K562 (cell line): ENCODE measurements at regions not wholly inside any gene's neighbourhood (a gene's known extent, or its start where the extent isn't known, plus 50 kb on each side); places are given as distances from the start of the nearest gene placed in this dataset.

Source experiments
- ATAC-seq: fragments of 200-7000 bp; cut with Tn5 transposase; 3 replicates; pipeline ENCODE4 v1.9.1; 2020; ENCODE audit warnings: moderate library complexity
- BruUV-seq: library from RNA; stranded (reverse); fragments of 400-500 nt; replicated peaks from 2 replicates; lab custom pipeline; 2021; lab: Mats Ljungman, UMichigan
- CTCF ChIA-PET: fragments of 300-600 bp; formaldehyde crosslinking; extraction: SDS; loops from one replicate; lab custom pipeline; 2021; ENCODE audit warnings: low intra/inter-chr PET ratio; lab: Yijun Ruan, JAX
- POLR2A ChIA-PET: fragments of 300-600, 350-650 bp; sonication (Branson Sonifier 250); formaldehyde crosslinking; extraction: SDS; loops from one replicate; lab custom pipeline; 2021; ENCODE audit warnings: antibody characterized with exemption, inconsistent platforms; lab: Yijun Ruan, JAX
- DNase-seq, 4 experiments: peaks; one replicate each; pipeline versions ENCODE4 v3.0.0 to v3.0.0-alpha.2; 2011 to 2018; ENCODE audit warnings: low spot score in 3 of 4, mixed read lengths in 3 of 4; ENCODE audit errors: extremely low read depth in 1 of 4
- FAIRE-seq: peaks from 2 replicates; lab custom pipeline; 2011; peaks lifted over from hg19 to GRCh38; lab: Jason Lieb, UNC
- H2AFZ ChIP-seq: 2 replicates; pipeline ENCODE4 v1.6.0; 2011; ENCODE audit warnings: low read depth, low read length, control low read depth, inconsistent platforms
- H3K27ac ChIP-seq: fragments of 200-600 bp; 3 replicates; pipeline ENCODE4 v1.8.0; 2011; ENCODE audit warnings: low read depth, mild to moderate bottlenecking, control low read depth, inconsistent platforms, low read length, moderate library complexity, mixed read lengths; ENCODE audit errors: extremely low read depth
- H3K27me3 ChIP-seq, 2 experiments: fragments of 300-600 bp in 1 of 2; 2 replicates in 1 of 2; 3 replicates in 1 of 2; pipeline versions ENCODE4 v1.6.0 to v1.8.0; 2011; ENCODE audit warnings: inconsistent platforms in 2 of 2, low read length in 2 of 2, mild to moderate bottlenecking in 1 of 2, mixed read lengths in 1 of 2, moderate library complexity in 1 of 2; ENCODE audit not compliant: control insufficient read depth in 2 of 2, insufficient read depth in 2 of 2
- H3K36me3 ChIP-seq: fragments of 300-600 bp; 3 replicates; pipeline ENCODE4 v1.8.0; 2011; ENCODE audit warnings: mild to moderate bottlenecking, low read length, inconsistent platforms; ENCODE audit not compliant: control insufficient read depth, insufficient read depth
- H3K4me1 ChIP-seq, 2 experiments: fragments of 200-600 bp in 1 of 2; replicated peaks in 1 of 2; 2 replicates in 1 of 2; 3 replicates in 1 of 2; pipeline versions ENCODE4 v1.5.1 to v1.8.0; 2011; ENCODE audit warnings: inconsistent platforms in 2 of 2, low read length in 2 of 2, mild to moderate bottlenecking in 1 of 2, mixed read lengths in 1 of 2, moderate library complexity in 1 of 2; ENCODE audit not compliant: control insufficient read depth in 2 of 2, insufficient read depth in 2 of 2
- H3K4me2 ChIP-seq: 2 replicates; pipeline ENCODE4 v1.6.1; 2011; ENCODE audit warnings: low read length, control low read depth, inconsistent platforms, mixed read lengths; ENCODE audit not compliant: insufficient read depth
- H3K4me3 ChIP-seq: fragments of 200-600 bp; sonication (generic), shearing (Covaris generic); 2 replicates; pipeline ENCODE4 v1.5.1; 2016; ENCODE audit warnings: control low read depth, inconsistent platforms
- H3K79me2 ChIP-seq: fragments of 200-600 bp; 3 replicates; pipeline ENCODE4 v1.8.0; 2011; ENCODE audit warnings: low read length, inconsistent platforms; ENCODE audit not compliant: control insufficient read depth, insufficient read depth
- H3K9ac ChIP-seq, 2 experiments: 2 replicates each; pipeline versions ENCODE4 v1.6.0 to v1.6.1; 2011; ENCODE audit warnings: low read depth in 2 of 2, low read length in 2 of 2, control low read depth in 1 of 2, inconsistent platforms in 1 of 2, mild to moderate bottlenecking in 1 of 2, mixed read lengths in 1 of 2; ENCODE audit not compliant: insufficient read depth in 1 of 2
- H3K9me1 ChIP-seq: one replicate; pipeline ENCODE4 v1.6.0; 2011; ENCODE audit warnings: inconsistent platforms, mild to moderate bottlenecking, low read length, moderate library complexity; ENCODE audit not compliant: control insufficient read depth, insufficient read depth
- H3K9me3 ChIP-seq: replicated peaks from 2 replicates; pipeline ENCODE4 v1.5.1; 2011; ENCODE audit warnings: low read depth, low read length, inconsistent platforms; ENCODE audit not compliant: control insufficient read depth, insufficient read depth
- H4K20me1 ChIP-seq: replicated peaks from 2 replicates; pipeline ENCODE4 v1.6.1; 2011; ENCODE audit warnings: low read length, inconsistent platforms, mixed read lengths; ENCODE audit not compliant: control insufficient read depth, insufficient read depth
- DEAF1 ChIP-seq: fragments of 450-650 bp; formaldehyde crosslinking; IDR thresholded peaks from 2 replicates; pipeline ENCODE4 v1.4.0; 2020; ENCODE audit warnings: mild to moderate bottlenecking, moderate library complexity
- DPF2 ChIP-seq: fragments of 450-650 bp; IDR thresholded peaks from 2 replicates; pipeline ENCODE4 v1.6.1; 2016
- FOXA1 ChIP-seq: fragments of 450-650 bp; IDR thresholded peaks from 2 replicates; pipeline ENCODE4 v1.6.1; 2016; ENCODE audit warnings: mild to moderate bottlenecking, borderline replicate concordance
- WGBS: fragments of 100-300 bp; shearing (Covaris generic); methylation state at CpG from one replicate; pipeline ENCODE4 v1.1.6; 2016; ENCODE audit warnings: low coverage, mixed read lengths; ENCODE audit not compliant: insufficient coverage; ENCODE audit errors: missing lambda C conversion rate; 5-methylcytosine and 5-hydroxymethylcytosine counted together
- in situ Hi-C: fragments of 300-500 bp; cut with MboI; formaldehyde crosslinking; loops from 4 replicates; pipeline ENCODE4 v1.15.0; 2018; ENCODE audit warnings: inconsistent platforms, mixed read lengths
- intact Hi-C: fragments of 100-400 bp; cut with micrococcal nuclease; formaldehyde crosslinking; loops from 2 replicates; pipeline ENCODE4 v1.14.2; 2022
- TF ChIP-seq, protein P1 (sequence below): sonication (generic); formaldehyde crosslinking; IDR thresholded peaks from 2 replicates; pipeline ENCODE4 v1.8.0; 2022; ENCODE audit warnings: mild to moderate bottlenecking, missing genetic modification reagents
- TF ChIP-seq, protein P2 (sequence below): IDR thresholded peaks from 2 replicates; pipeline ENCODE4 v1.6.1; 2012; ENCODE audit warnings: low read depth, low read length, improper control_type of control experiment, borderline replicate concordance

DNA sequence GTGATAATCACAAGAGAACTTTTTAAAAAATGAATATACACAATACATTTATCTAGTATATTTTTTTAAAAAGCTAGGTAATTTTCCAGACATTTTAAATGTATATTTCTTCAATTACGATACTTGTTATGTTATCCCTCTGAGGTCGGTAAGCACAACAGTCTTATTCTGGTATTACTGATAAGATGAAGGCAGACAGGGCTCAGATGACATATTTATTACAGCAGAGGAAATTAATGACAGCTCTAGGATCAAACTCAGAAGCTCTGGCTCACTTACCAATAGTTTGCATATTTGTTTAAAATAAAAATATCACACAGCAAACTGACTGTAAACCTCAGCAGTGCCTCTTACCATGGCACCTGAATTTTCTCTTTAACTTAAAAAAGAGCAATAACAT is 1347.0 kb upstream of the ADGRL2 start:
- no peak overlapping the region for H3K27ac ChIP-seq
- intact Hi-C loops = no loop called here
- TF ChIP-seq, protein P1, sequence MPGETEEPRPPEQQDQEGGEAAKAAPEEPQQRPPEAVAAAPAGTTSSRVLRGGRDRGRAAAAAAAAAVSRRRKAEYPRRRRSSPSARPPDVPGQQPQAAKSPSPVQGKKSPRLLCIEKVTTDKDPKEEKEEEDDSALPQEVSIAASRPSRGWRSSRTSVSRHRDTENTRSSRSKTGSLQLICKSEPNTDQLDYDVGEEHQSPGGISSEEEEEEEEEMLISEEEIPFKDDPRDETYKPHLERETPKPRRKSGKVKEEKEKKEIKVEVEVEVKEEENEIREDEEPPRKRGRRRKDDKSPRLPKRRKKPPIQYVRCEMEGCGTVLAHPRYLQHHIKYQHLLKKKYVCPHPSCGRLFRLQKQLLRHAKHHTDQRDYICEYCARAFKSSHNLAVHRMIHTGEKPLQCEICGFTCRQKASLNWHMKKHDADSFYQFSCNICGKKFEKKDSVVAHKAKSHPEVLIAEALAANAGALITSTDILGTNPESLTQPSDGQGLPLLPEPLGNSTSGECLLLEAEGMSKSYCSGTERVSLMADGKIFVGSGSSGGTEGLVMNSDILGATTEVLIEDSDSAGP (CRISPR knock-in tag) = no peak
- TF ChIP-seq DEAF1 (CRISPR knock-in tag) (no peak), FOXA1 (no peak), DPF2 (no peak)
- TF ChIP-seq, protein P2, sequence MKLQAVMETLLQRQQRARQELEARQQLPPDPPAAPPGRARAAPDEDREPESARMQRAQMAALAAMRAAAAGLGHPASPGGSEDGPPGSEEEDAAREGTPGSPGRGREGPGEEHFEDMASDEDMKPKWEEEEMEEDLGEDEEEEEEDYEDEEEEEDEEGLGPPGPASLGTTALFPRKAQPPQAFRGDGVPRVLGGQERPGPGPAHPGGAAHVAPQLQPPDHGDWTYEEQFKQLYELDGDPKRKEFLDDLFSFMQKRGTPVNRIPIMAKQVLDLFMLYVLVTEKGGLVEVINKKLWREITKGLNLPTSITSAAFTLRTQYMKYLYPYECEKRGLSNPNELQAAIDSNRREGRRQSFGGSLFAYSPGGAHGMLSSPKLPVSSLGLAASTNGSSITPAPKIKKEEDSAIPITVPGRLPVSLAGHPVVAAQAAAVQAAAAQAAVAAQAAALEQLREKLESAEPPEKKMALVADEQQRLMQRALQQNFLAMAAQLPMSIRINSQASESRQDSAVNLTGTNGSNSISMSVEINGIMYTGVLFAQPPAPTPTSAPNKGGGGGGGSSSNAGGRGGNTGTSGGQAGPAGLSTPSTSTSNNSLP = no peak
- TF ChIP-seq, all 486 proteins: peak for 0
- Histone ChIP-seq H3K27me3 (no peaks in the 10 kb centered on the region), H3K79me2 (no peaks in the 10 kb centered on the region), H3K9ac (no peak overlapping the region), H3K9me1 (no peaks in the 10 kb centered on the region), H4K20me1 (no peaks in the 10 kb centered on the region), H3K9me3 (no peaks in the 10 kb centered on the region; the same call in 1 of the 2 replicates), H3K4me3 (no peak overlapping the region), H2AFZ (no peak overlapping the region), H3K4me2 (no peak overlapping the region), H3K4me1 (no peaks in the 10 kb centered on the region), H3K36me3 (no peaks in the 10 kb centered on the region)
- ChIA-PET CTCF (no interaction called here), POLR2A (no interaction called here)
- FAIRE-seq = no peak
- in situ Hi-C loops = no loop called here
- 0% methylated on average over 2 of the region's 2 CpGs for WGBS
- no peak for ATAC-seq
- DNase-seq = no peak
- BruUV-seq = no TSS peak
